GM23248 (cell line): ENCODE measurements at regions not wholly inside any gene's neighbourhood (a gene's known extent, or its start where the extent isn't known, plus 50 kb on each side); places are given as distances from the start of the nearest gene placed in this dataset.

Experiments
- DNase-seq: peaks from one replicate; pipeline ENCODE4 v3.0.0-alpha.2; 2015
- H2AFZ ChIP-seq: fragments of 200-600 bp; sonication (generic); 2 replicates; pipeline ENCODE4 v1.6.1; 2016; ENCODE audit warnings: antibody characterized with exemption
- H3F3A ChIP-seq: fragments of 200-600 bp; sonication (generic); 2 replicates; pipeline ENCODE4 v1.6.1; 2016; ENCODE audit warnings: mild to moderate bottlenecking, antibody characterized with exemption, mixed run types; ENCODE audit not compliant: insufficient read depth
- H3K27ac ChIP-seq: fragments of 200-600 bp; sonication (generic); 2 replicates; pipeline ENCODE4 v1.5.1; 2016; ENCODE audit warnings: mild to moderate bottlenecking
- H3K27me3 ChIP-seq: fragments of 200-600 bp; sonication (generic); replicated peaks from 2 replicates; pipeline ENCODE4 v1.6.1; 2016; ENCODE audit warnings: mild to moderate bottlenecking; ENCODE audit not compliant: insufficient read depth
- H3K36me3 ChIP-seq: fragments of 200-600 bp; sonication (generic); 2 replicates; pipeline ENCODE4 v1.6.1; 2016; ENCODE audit warnings: low read depth, mild to moderate bottlenecking
- H3K4me1 ChIP-seq: fragments of 200-600 bp; sonication (generic); 2 replicates; pipeline ENCODE4 v1.6.1; 2016; ENCODE audit warnings: mild to moderate bottlenecking; ENCODE audit not compliant: insufficient read depth
- H3K4me2 ChIP-seq: fragments of 200-600 bp; sonication (generic); one replicate; pipeline ENCODE4 v1.6.1; 2016; ENCODE audit warnings: mild to moderate bottlenecking; ENCODE audit not compliant: unreplicated experiment
- H3K4me3 ChIP-seq: fragments of 200-600 bp; sonication (generic); 2 replicates; pipeline ENCODE4 v1.5.1; 2016; ENCODE audit warnings: mild to moderate bottlenecking
- H3K79me2 ChIP-seq: fragments of 200-600 bp; sonication (generic); 2 replicates; pipeline ENCODE4 v1.6.1; 2016; ENCODE audit warnings: mild to moderate bottlenecking; ENCODE audit not compliant: insufficient read depth
- H3K9ac ChIP-seq: fragments of 200-600 bp; sonication (generic); 2 replicates; pipeline ENCODE4 v1.6.1; 2016; ENCODE audit warnings: mild to moderate bottlenecking
- H3K9me2 ChIP-seq: fragments of 200-600 bp; sonication (generic); 2 replicates; pipeline ENCODE4 v1.6.1; 2016; ENCODE audit warnings: mixed run types, mild to moderate bottlenecking, moderate library complexity; ENCODE audit not compliant: insufficient read depth
- H3K9me3 ChIP-seq: fragments of 200-600 bp; sonication (generic); one replicate; pipeline ENCODE4 v1.6.1; 2017; ENCODE audit warnings: low read depth
- H4K20me1 ChIP-seq: fragments of 200-600 bp; sonication (generic); 2 replicates; pipeline ENCODE4 v1.6.0; 2016; ENCODE audit not compliant: insufficient read depth
- EZH2 ChIP-seq: fragments of 200-600 bp; sonication (generic); IDR thresholded peaks from 2 replicates; pipeline ENCODE4 v1.6.1; 2018; ENCODE audit warnings: antibody characterized with exemption, mild to moderate bottlenecking; ENCODE audit not compliant: insufficient read depth, poor library complexity, severe bottlenecking
- EZH2phosphoT487 ChIP-seq: fragments of 200-600 bp; sonication (generic); IDR thresholded peaks from 2 replicates; pipeline ENCODE4 v1.6.1; 2018; ENCODE audit warnings: antibody characterized with exemption, moderate library complexity, mild to moderate bottlenecking, low read depth; ENCODE audit not compliant: insufficient read depth
- WGBS, 2 experiments: methylation state at CpG; one replicate each; pipeline ENCODE4 v1.1.6; 2015 to 2017; ENCODE audit warnings: low lambda C conversion rate in 2 of 2, low coverage in 1 of 2; ENCODE audit errors: missing lambda C conversion rate in 2 of 2; 5-methylcytosine and 5-hydroxymethylcytosine counted together
- in situ Hi-C: fragments of 300-500 bp; cut with MboI; formaldehyde crosslinking; loops from 2 replicates; pipeline ENCODE4 v1.15.0; 2020

DNA sequence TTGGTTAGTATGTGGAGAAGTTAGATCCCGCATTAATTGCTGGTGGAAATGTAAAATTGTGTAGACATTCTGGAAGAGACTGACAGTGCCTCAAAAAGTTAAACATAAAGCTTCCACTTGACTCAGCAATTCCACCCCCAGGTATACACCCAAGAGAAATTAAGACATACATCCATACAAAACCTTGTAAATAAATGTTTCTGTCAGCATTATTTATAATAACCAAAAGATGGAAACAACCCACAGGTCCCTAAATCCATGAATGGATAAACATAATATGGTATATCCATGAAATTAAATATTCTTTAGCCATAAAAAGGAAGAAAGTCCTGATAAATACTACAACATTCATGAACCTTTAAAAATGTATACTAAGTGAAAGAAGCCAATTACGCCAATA, 817.4 kb downstream of the NTRK3 start:
- in situ Hi-C loops, result no loop called here

GRCh38 chr15:87433871-87434270, 822.7 kb downstream of the NTRK3 start:
- Histone ChIP-seq H3K27ac (no peak overlapping the region), H3K4me2 (no peak overlapping the region), H3K36me3 (no peaks in the 10 kb centered on the region), H2AFZ (no peak overlapping the region), H3K4me3 (no peak overlapping the region), H3K9me3 (peaks cover 6% of the 10 kb centered on the region), H3F3A (no peaks in the 10 kb centered on the region), H3K9ac (no peak overlapping the region), H3K4me1 (no peaks in the 10 kb centered on the region), H3K27me3 (no peaks in the 10 kb centered on the region), H4K20me1 (no peaks in the 10 kb centered on the region), H3K9me2 (no peaks in the 10 kb centered on the region), H3K79me2 (no peaks in the 10 kb centered on the region)
- WGBS, 2 experiments, result 15 to 32% methylated on average over 1 of the region's 1 CpG
- TF ChIP-seq EZH2, result no peak
- no peak for TF ChIP-seq EZH2phosphoT487
- no peak for DNase-seq
- in situ Hi-C loops, result no loop called here

More for the DNA sequence above, 817.4 kb downstream of the NTRK3 start:
- H3K4me3 ChIP-seq, result no peak overlapping the region
- no peaks in the 10 kb centered on the region for H4K20me1 ChIP-seq
- H3K79me2 ChIP-seq, result no peaks in the 10 kb centered on the region
- 8 to 9% methylated on average over 2 of the region's 2 CpGs for WGBS, 2 experiments
- H3F3A ChIP-seq, result no peaks in the 10 kb centered on the region
- TF ChIP-seq EZH2phosphoT487, result no peak
- no peak for TF ChIP-seq EZH2
- no peak overlapping the region for H3K27ac ChIP-seq
- no peak overlapping the region for H3K4me2 ChIP-seq
- H3K9ac ChIP-seq, result no peak overlapping the region
- no peaks in the 10 kb centered on the region for H3K4me1 ChIP-seq
- no peak overlapping the region for H2AFZ ChIP-seq
- no peak for DNase-seq
- no peaks in the 10 kb centered on the region for H3K9me2 ChIP-seq
- H3K9me3 ChIP-seq, result peaks cover 6% of the 10 kb centered on the region
- no peaks in the 10 kb centered on the region for H3K36me3 ChIP-seq
- no peaks in the 10 kb centered on the region for H3K27me3 ChIP-seq

GRCh38 chr15:87429754-87430153, 826.8 kb downstream of the NTRK3 start:
- Histone ChIP-seq H3K36me3 (no peaks in the 10 kb centered on the region), H3K9ac (no peak overlapping the region), H3K79me2 (no peaks in the 10 kb centered on the region), H3K27me3 (no peaks in the 10 kb centered on the region), H3K4me3 (no peak overlapping the region), H3K9me3 (no peaks in the 10 kb centered on the region), H3K9me2 (no peaks in the 10 kb centered on the region), H3F3A (no peaks in the 10 kb centered on the region), H2AFZ (no peak overlapping the region), H4K20me1 (no peaks in the 10 kb centered on the region), H3K4me2 (no peak overlapping the region), H3K4me1 (no peaks in the 10 kb centered on the region), H3K27ac (no peak overlapping the region)
- TF ChIP-seq EZH2phosphoT487 (no peak), EZH2 (no peak)
- in situ Hi-C loops, result no loop called here
- DNase-seq, result no peak
- 0% methylated on average over 1 of the region's 1 CpG for WGBS, 2 experiments

- in situ Hi-C loops, result no loop called here
Observed at GRCh38 chr15:87420017-87420416, 836.5 kb downstream of the NTRK3 start.

GRCh38 chr15:87419344-87419743, 837.2 kb downstream of the NTRK3 start:
- DNase-seq, result no peak
- Histone ChIP-seq H3K79me2 (no peaks in the 10 kb centered on the region), H3K9ac (no peak overlapping the region), H3K36me3 (no peaks in the 10 kb centered on the region), H3K4me1 (no peaks in the 10 kb centered on the region), H3K4me2 (no peak overlapping the region), H3K27ac (no peak overlapping the region), H3K9me2 (no peaks in the 10 kb centered on the region), H3K4me3 (no peak overlapping the region), H4K20me1 (no peaks in the 10 kb centered on the region), H3K27me3 (no peaks in the 10 kb centered on the region), H2AFZ (no peak overlapping the region), H3K9me3 (no peaks in the 10 kb centered on the region), H3F3A (no peaks in the 10 kb centered on the region)
- in situ Hi-C loops, result no loop called here
- no peak for TF ChIP-seq EZH2
- no peak for TF ChIP-seq EZH2phosphoT487
- 0 to 9% methylated on average over 1 of the region's 1 CpG for WGBS, 2 experiments

More at GRCh38 chr15:87420017-87420416, 836.5 kb downstream of the NTRK3 start:
- Histone ChIP-seq H2AFZ (no peak overlapping the region), H3F3A (no peaks in the 10 kb centered on the region), H3K9ac (no peak overlapping the region), H3K27ac (no peak overlapping the region), H3K9me3 (no peaks in the 10 kb centered on the region), H3K36me3 (no peaks in the 10 kb centered on the region), H3K9me2 (no peaks in the 10 kb centered on the region), H3K4me3 (no peak overlapping the region), H4K20me1 (no peaks in the 10 kb centered on the region), H3K79me2 (no peaks in the 10 kb centered on the region), H3K4me1 (no peaks in the 10 kb centered on the region), H3K27me3 (no peaks in the 10 kb centered on the region), H3K4me2 (no peak overlapping the region)
- DNase-seq, result no peak
- no peak for TF ChIP-seq EZH2phosphoT487
- no peak for TF ChIP-seq EZH2
- 3 to 6% methylated on average over 2 of the region's 2 CpGs for WGBS, 2 experiments
